Endometrium (tissue), 2 donors: ENCODE measurements at regions not wholly inside any gene's neighbourhood (a gene's known extent, or its start where the extent isn't known, plus 50 kb on each side); places are given as distances from the start of the nearest gene placed in this dataset.
"Not testable (repeated sequence)": the region's sequence is repeated elsewhere in the genome, so short reads cannot be mapped to it uniquely, and the experiment has no call there.

ENCODE experiments used
- FAIRE-seq: peaks from 2 replicates; lab custom pipeline; 2012; peaks lifted over from hg19 to GRCh38; lab: Jason Lieb, UNC
- donor health status: control.
- donor health status: control.

GRCh38 chr1:191508239-191508638, 650.0 kb upstream of the RGS18 start:
- no peak for FAIRE-seq

- FAIRE-seq, result not testable (repeated sequence)
These were observed 646.8 kb upstream of the RGS18 start for GRCh38 chr1:191511480-191511879.

GRCh38 chr1:191517826-191518225, 640.4 kb upstream of the RGS18 start:
- FAIRE-seq, result no peak

GRCh38 chr1:191519519-191519918, 638.7 kb upstream of the RGS18 start:
- no peak for FAIRE-seq

GRCh38 chr1:191520345-191520744, 637.9 kb upstream of the RGS18 start:
- no peak for FAIRE-seq

- not testable (repeated sequence) for FAIRE-seq
These were observed 632.3 kb upstream of the RGS18 start for GRCh38 chr1:191525944-191526343.

- no peak for FAIRE-seq
These were observed 630.0 kb upstream of the RGS18 start for GRCh38 chr1:191528275-191528674.

- FAIRE-seq, result no peak
These were observed 627.3 kb upstream of the RGS18 start for GRCh38 chr1:191530928-191531327.

GRCh38 chr1:191533254-191533653, 625.0 kb upstream of the RGS18 start:
- FAIRE-seq, result no peak

GRCh38 chr1:191536791-191537429, 621.4 kb upstream of the RGS18 start:
- no peak for FAIRE-seq

- no peak for FAIRE-seq
These were observed 616.5 kb upstream of the RGS18 start for GRCh38 chr1:191541758-191542157.

GRCh38 chr1:191542444-191542843, 615.8 kb upstream of the RGS18 start:
- FAIRE-seq, result no peak

GRCh38 chr1:191546803-191547202, 611.5 kb upstream of the RGS18 start:
- FAIRE-seq, result no peak

GRCh38 chr1:191551019-191551418, 607.2 kb upstream of the RGS18 start:
- FAIRE-seq, result no peak

- no peak for FAIRE-seq
These were observed 599.9 kb upstream of the RGS18 start for GRCh38 chr1:191558379-191558778.

GRCh38 chr1:191561276-191561675, 597.0 kb upstream of the RGS18 start:
- FAIRE-seq, result no peak

GRCh38 chr1:191564275-191564674, 594.0 kb upstream of the RGS18 start:
- no peak for FAIRE-seq

GRCh38 chr1:191572479-191572878, 585.8 kb upstream of the RGS18 start:
- FAIRE-seq, result no peak

GRCh38 chr1:191575180-191575579, 583.1 kb upstream of the RGS18 start:
- FAIRE-seq, result no peak

- FAIRE-seq, result no peak
These were observed 582.5 kb upstream of the RGS18 start for GRCh38 chr1:191575746-191576145.

GRCh38 chr1:191577213-191577612, 581.0 kb upstream of the RGS18 start:
- FAIRE-seq, result no peak

GRCh38 chr1:191578281-191578680, 580.0 kb upstream of the RGS18 start:
- FAIRE-seq, result no peak

GRCh38 chr1:191579019-191579418, 579.2 kb upstream of the RGS18 start:
- no peak for FAIRE-seq

GRCh38 chr1:191582169-191582568, 576.1 kb upstream of the RGS18 start:
- no peak for FAIRE-seq

- FAIRE-seq, result no peak
These were observed 573.2 kb upstream of the RGS18 start for GRCh38 chr1:191585095-191585494.
